NCI-H345 treated with DMSO at 0.1 percent for 48 hours (cell line): ENCODE measurements at regions not wholly inside any gene's neighbourhood (a gene's known extent, or its start where the extent isn't known, plus 50 kb on each side); places are given as distances from the start of the nearest gene placed in this dataset.

Experiments
- DNase-seq: peaks from one replicate; lab custom pipeline; 2025; ENCODE audit not compliant: unreplicated experiment; lab: John Stamatoyannopoulos, UW

GRCh38 chr11:109153836-109154235, 268.2 kb upstream of the C11orf87 start:
- DNase-seq: peak; percentile 86

GRCh38 chr11:109155291-109155690, 266.7 kb upstream of the C11orf87 start:
- no peak for DNase-seq

DNA sequence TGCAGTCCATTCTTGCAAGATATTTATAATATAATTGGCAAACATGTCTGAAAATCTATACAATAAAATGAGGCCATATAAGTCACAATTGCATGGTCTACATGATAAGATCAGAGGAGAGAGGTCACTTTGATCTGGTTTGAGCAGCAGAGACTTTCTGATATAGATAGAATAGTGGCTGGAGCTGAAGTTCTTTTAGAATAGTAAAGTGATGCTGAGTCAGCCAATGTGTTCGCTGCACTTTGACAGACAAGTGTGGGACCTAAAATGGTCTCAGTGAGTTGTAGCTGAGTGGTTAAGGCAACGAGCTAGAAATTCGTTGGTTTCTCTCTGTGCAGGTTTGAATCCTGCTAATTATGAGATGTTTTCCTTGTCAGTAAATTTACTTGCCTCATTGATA, 257.0 kb upstream of the C11orf87 start:
- DNase-seq: no peak

- no peak for DNase-seq
Measured at GRCh38 chr11:109166441-109166840, 255.5 kb upstream of the C11orf87 start.

DNA sequence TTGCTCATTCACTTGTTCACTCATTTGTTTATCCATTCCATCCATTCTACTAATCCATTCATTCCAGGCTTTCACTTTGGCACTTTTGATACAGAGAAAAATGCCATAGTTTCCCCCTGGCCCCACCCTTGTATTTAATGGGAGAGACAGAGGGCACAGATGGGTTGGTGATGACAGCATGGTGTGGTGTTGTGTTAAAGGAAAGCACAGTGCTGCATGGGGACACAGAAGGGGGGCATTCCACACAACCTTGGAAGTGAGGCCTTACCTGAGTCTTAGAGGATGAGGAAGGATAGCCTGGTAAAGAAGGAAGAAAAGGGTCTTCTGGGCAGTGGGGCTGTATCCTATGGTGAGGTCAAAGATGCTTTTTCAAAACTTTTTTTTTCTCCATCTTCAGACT, 248.5 kb upstream of the C11orf87 start:
- DNase-seq: no peak

GRCh38 chr11:109184376-109184775, 237.6 kb upstream of the C11orf87 start:
- no peak for DNase-seq

DNA sequence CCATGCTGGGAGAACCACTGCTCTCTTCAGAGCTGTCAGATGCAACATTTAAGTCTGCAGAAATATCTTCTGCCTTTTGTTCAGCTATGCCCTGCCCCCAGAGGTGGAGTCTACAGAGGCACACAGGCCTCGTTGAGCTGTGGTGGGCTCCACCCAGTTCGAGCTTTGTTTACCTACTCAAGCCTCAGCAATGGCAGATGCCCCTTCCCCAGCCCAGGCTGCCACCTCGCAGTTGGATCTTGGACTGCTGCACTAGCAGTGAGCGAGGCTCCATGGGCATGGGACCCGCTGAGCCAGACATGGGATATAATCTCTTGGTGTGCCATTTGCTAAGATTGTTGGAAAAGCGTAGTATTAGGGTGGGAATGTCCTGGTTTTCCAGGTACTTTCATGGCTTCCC, 229.1 kb upstream of the C11orf87 start:
- no peak for DNase-seq

GRCh38 chr11:109193880-109194279, 228.1 kb upstream of the C11orf87 start:
- DNase-seq: no peak

DNA sequence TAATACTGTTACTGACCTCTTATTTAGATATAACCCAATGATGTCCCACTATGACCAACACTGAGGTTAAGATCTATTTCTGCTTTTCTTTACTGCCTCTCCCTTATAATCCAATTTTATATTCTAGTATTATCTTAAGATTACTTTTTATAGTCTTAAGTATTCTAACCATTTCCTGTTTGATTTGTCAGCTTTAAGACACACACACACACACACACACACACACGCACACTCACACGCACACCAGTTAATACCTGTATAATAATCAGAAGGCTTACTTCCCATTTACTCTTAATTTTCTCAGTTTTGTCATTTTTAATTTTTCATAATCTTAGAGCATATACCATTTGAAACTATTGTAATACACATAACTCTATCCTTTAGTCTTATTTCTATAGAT, 226.0 kb upstream of the C11orf87 start:
- DNase-seq: no peak

DNA sequence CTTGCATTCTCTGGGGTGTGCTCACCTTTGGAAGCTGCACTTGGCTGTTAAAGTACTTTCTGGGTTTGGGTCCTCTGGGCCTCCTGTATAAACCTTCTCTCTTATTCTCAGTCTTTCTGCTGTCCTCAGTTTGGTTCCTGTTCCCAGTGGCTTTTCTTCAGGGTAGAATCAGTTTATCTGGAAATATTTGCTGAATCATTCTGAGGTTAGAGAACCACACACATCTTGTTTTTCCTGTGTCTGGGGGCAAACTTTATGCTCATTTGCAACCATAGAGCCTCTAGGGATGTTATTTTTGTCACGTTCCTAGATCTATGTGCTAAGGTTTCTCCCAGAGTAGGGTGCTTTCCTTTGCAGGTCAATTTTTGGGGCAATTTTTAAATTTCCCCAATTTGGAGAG, 224.3 kb upstream of the C11orf87 start:
- DNase-seq: no peak

DNA sequence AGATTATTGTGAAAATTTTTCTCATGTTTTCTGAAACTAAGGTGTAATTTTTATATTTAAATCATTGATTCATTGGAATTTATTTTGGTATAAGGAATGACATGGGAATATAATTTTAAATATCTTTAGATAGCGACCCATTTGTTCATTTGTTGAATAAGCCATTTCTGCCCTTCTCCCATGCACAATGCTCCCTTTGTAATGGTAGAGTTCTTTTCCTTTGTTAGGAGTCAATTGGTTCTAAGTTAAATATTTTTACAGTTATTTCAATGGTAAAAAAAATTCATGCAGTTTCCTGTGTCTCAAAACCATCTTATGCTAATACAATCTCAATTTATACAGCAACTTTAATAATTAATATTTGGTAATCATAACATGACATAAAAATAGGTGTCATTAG, 218.8 kb upstream of the C11orf87 start:
- no peak for DNase-seq

GRCh38 chr11:109205312-109205711, 216.7 kb upstream of the C11orf87 start:
- no peak for DNase-seq

- no peak for DNase-seq
Measured at GRCh38 chr11:109208121-109208520, 213.9 kb upstream of the C11orf87 start.

DNA sequence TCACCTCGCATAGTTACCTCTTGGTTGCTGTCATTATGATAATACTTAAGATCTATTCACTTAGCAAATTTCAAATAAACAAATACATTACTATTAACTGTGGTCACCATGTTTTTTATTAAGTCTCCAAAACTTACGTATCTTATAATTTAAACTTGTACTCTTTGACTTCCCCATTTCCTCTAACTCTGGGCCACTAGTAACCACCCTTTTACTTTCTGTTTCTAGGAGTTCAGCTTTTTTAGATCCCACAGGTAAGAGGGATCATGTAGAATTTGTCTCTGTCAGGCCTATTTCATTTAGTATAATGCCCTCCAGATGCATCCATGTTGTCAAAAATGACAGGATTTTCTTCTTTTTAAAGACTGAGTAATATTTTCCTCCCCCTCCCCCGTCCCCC, 212.4 kb upstream of the C11orf87 start:
- no peak for DNase-seq

DNA sequence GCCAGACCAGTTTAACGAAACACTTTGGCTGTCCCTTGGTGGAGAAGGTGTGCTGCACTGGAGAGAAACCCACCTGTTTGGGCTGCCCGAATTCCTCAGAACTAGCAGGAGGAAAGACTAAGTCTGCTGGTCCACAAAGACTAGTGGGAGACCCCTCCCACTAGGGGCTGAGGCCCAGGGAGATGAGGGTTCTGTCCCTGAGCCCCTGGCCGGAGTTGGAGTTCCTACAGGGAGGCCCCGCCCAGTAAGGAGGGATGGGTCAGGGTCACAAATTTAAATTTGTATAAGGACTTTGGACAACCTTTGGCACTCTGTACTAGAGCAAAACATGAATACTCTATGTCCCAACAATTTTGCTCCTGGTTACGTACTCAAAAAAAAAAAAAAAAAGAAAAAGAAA, 200.8 kb upstream of the C11orf87 start:
- no peak for DNase-seq

- DNase-seq: no peak
Measured at GRCh38 chr11:109222761-109223160, 199.2 kb upstream of the C11orf87 start.

DNA sequence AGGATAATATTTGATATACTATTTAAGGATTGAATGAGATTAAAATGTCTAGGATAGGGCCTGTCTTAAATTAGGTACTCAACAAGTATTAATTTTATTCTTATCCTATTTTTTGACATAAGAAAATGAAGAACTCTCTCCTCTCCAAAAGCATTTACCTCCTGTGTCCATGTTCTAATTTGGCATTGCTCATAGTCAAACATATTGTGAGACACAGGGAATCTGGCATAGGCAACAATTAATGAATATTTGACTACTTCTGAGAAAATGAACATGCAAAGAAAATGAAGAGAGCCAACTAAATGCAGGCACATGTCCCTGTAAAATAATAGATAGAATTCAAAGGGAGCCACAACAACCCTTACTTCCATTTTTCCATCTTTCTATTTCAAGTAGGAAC, 198.5 kb upstream of the C11orf87 start:
- DNase-seq: no peak

DNA sequence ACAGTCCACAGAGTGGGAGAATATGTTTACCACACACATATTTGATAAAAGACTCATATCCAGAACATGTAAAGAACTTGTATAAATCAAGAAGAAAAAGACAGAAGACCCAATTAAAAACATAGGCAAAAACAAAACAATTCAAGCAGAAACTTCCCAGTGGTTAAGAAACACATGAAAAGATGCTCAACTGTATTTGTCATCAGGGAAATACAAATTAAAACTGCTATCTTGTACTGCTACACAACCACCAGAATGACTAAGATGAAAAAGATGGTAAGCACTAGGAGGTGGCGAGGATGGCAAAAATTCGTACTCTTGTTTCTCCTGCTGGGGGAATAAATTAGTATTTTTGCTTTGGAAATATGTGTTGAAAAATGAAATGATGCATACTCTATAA, 192.3 kb upstream of the C11orf87 start:
- DNase-seq: no peak

DNA sequence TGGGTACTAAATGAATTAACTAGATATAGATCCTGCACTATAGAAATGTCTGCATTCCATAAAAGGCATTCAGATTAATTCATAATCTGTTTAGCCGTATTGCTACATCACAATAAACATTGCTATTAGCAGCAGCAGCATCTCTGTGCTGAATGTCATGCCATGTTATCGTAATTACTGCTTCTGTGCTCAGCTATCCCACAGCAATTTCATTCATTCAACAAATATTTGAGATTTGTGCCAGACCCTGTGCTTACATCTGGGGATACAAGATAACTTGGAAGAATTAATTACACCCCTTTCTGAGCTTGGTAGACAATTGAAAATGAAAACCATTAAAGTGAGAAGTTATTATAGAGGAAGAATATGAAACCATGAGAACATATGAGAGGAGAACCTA, 185.8 kb upstream of the C11orf87 start:
- DNase-seq: no peak

DNA sequence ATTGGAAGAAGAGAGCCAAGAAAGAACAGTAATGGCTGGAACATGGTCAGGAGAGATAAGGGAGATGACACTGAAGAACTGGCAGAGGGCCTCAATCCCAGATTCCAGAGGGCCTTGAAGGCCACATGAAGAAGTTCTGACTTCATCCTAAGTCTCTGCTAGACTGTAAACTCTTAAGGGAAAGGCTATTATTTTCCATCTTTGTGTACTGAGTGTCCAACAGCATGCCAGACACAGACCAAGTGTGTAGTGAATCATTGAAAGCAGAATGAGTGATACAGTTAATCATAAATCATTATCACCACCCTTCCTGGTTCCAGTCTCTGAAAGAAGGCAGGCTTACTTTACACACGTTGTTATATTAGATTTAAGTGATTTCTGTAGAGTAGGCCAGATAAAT, 185.3 kb upstream of the C11orf87 start:
- DNase-seq: no peak

DNA sequence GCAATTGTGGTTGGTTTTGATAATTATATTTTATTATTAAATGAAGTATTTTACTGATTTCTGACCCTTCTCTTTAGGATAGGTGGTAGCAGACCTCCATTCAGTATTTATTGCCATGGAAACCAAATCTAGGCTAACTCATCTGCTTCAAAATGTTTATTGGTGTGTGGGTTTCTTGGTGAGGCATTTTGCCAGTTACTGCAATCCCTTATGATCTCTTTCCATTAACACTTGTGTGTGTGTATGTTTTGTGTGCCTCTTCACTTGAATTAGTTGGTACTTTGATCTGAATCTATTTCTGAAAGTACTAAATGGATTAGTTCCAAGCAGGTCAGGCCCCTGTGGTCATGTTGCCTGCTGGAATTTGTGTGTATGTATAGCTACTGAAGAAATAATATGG, 184.4 kb upstream of the C11orf87 start:
- no peak for DNase-seq

DNA sequence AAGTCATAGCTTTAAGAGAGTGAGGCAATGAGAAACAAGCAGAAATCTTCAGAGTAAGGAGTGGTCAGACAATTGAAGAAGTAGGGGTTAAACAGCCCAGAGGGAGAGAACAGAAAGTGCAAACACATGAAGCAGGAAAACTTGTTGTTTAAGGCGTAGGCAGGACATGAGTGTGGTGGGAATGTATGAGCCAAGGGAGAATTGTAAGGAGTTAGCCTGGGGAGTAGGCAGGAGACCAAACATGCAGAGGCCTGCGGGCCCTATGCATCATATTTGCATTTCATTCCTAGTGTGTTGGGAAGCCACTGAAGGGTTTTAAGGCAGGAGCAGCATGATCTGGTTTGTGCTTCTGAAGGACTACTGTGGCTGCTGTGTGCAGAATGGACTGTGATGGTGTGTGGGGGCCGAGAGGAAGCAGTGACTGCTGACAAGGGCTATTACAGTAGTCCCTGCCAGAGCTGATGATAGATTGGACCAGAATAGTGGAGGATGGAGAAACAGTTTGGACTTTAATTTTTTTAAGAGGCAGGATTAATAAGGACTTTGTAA, 179.9 kb upstream of the C11orf87 start:
- DNase-seq: no peak

- no peak for DNase-seq
Measured at GRCh38 chr11:109247071-109247470, 174.9 kb upstream of the C11orf87 start.

GRCh38 chr11:109249597-109249996, 172.4 kb upstream of the C11orf87 start:
- no peak for DNase-seq
